GM12874 (cell line): ENCODE measurements at regions not wholly inside any gene's neighbourhood (a gene's known extent, or its start where the extent isn't known, plus 50 kb on each side); places are given as distances from the start of the nearest gene placed in this dataset.

Source experiments
- CTCF ChIP-seq: IDR thresholded peaks from 2 replicates; pipeline ENCODE4 v1.5.1; 2011; ENCODE audit warnings: low read depth, mild to moderate bottlenecking, control low read depth, low read length, moderate library complexity; ENCODE audit not compliant: insufficient read depth

- TF ChIP-seq CTCF: no peak
Observed at GRCh38 chr13:111665691-111666095, 345.3 kb downstream of the TEX29 start.

- no peak for TF ChIP-seq CTCF
Observed at GRCh38 chr13:111666164-111666776, 345.8 kb downstream of the TEX29 start.

GRCh38 chr13:111667757-111668156 lies 347.3 kb downstream of the TEX29 start:
- TF ChIP-seq CTCF: no peak

- TF ChIP-seq CTCF: no peak
Observed at GRCh38 chr13:111668451-111668850, 348.0 kb downstream of the TEX29 start.
